HG03558 (cell line): ENCODE measurements at regions not wholly inside any gene's neighbourhood (a gene's known extent, or its start where the extent isn't known, plus 50 kb on each side); places are given as distances from the start of the nearest gene placed in this dataset.

Experiments
- ATAC-seq: cut with Tn5 transposase; IDR thresholded peaks from one replicate; pipeline ENCODE4 v1.9.1; 2021; ENCODE audit warnings: moderate number of reproducible peaks; ENCODE audit not compliant: unreplicated experiment; ENCODE audit errors: extremely low read depth

DNA sequence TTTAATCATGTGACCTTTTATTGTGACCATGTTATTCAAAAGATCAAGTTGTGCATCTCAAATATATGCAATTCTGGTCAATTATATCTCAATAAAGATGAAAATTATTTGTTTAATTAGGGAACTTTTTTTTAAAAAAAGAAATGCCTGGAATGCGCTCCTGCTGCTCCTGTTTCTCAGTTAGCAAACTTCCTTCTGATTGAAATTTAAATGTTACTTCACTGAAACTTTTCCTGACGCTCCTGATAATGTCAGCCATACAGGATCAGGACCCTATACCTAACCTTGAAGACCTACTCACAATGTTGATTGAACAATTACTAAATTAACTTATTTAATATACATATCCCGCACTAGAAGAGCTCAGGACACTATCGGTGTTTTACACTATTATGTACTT lies 190.4 kb downstream of the MACC1 start:
- no peak for ATAC-seq

DNA sequence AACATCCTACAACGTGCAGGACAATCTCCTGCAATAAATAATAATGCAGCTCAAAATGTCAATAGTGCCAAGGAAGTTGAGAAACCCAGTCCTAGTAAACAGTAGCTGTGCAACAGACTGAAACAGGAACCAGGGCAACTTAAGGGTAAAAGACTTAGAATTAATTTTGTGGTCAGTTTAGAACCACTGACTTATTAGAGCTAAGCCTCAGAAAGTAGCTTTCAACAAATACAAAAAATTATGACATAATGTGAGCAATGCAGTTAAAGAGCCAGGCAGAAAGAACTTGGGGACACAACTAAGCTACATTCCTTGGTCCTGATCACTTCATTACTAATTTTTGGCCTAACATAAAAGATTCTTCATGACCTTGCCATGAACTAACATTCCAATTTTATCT lies 195.4 kb downstream of the MACC1 start:
- peak; percentile 72 for ATAC-seq

DNA sequence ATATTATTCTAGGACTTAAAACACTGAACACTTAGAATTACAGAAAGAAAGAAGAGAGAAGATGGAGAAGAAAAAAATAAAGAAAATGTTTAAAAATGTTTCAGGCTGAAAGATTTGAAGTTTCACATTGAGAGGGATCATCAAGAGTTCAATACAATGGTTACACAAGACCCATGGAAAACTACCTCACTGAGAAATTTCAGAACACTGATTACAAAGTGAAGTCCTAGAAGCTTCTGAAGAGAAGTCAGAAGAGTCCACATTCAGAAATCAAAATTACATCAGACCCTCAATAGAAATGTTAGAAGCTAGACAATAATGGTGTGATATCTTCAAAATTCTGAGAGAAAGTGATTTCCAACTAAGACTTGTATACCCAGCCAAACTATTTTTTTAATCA lies 196.1 kb downstream of the MACC1 start:
- no peak for ATAC-seq

DNA sequence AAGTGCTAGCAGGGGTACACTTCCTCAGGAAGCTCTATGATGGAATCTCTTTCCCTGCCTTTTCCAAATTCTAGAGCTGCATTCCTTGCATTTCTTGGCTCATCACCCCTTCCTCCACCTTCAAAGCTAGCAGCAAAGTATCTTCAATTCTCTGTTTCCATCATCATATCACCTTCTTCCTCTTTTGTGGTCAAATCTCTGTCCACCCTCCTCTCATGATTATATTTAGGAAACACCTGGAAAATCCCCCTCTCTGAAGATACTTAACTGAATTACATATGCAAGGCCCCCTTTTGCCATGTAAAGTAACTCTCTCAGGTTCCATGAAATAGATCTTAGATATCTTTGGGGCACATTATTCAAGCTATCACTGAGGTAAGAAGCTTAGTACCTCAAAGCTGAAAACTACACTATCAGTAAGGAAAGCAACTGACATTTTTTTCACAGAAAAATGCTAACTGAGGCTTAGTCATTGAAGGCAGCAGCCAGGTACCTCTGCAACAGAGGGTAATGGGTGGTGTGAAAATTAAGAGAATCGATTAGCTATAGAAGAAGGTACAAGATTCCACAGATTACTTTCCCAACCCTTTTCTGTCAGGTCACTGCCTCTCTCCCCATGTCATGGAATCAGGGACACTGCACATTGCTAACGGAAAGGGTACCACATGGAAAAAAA lies 197.3 kb downstream of the MACC1 start:
- peak; percentile 58 for ATAC-seq

DNA sequence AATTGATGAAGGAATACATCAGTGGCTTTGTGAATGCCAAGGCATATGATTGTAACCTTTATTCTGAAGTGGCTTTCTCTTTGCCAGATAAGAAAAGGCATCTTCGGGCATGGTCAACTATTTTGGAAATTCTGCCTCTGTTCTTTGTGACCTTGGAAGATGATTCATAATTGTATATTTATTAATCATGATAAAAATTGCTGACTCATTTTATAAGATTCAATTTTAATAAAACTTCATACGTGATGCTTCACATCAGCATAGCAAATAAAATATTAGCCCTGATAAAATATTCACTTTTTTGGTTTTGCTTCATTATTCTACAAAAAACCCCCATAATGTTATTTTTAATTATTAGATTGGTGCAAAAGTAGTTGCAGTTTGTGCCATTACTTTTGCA lies 200.5 kb downstream of the MACC1 start:
- no peak for ATAC-seq

DNA sequence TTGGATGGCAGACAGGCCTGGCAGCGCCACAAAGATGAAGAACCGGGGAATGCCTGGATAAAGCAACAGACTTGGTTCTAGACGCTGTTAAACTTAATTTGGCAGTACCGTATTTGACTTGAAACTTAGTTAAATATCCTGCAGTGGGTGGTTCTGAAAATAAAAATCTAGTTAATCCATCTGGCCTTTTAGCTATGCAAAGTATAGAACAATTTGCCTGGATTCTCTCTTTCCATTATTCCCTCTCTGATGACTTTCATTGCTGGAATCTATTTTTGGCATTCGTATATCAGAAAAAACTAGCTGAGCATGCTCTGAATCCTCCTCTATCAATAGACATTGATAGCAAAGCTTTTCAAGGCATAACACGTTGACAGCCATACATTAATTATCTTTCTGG lies 203.6 kb downstream of the MACC1 start:
- ATAC-seq: no peak

DNA sequence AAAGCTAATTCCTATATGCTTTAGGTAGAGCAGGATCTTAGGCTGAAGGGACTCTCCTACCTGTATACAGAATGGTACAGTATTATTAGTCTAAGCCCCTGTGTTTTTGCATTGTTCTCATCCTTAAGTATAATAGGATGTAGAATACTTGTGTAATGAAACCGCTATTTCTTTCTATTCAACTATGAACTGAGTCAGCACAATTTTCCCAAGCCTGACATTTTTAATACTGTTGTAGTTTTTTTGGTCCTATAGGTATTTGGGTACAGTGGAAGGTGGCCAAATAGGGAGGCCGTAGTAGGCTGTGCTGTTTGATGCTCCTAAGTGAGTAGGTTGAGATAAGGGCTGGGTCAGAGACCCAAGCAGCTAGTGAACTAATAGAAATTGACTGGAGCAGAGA lies 205.1 kb downstream of the MACC1 start:
- ATAC-seq: no peak

DNA sequence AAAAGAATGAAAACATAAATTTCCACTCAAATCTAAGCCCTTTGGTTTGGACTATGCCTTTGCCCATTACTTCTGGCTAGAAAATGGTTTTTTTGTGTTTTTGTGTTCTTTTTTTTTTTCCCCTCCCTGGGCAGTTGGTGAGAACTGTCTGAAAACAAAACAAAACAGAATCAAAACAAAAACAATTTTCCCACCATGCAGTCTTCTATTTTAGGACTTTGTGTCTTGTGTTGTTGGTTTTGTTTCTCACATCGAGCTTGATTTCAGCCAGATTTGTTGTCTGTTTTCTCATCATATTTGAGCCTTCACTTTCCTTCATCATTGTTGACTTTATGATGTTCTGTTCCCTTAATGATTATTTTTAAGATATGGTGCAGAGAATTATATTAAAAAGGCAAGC lies 206.3 kb downstream of the MACC1 start:
- ATAC-seq: no peak

DNA sequence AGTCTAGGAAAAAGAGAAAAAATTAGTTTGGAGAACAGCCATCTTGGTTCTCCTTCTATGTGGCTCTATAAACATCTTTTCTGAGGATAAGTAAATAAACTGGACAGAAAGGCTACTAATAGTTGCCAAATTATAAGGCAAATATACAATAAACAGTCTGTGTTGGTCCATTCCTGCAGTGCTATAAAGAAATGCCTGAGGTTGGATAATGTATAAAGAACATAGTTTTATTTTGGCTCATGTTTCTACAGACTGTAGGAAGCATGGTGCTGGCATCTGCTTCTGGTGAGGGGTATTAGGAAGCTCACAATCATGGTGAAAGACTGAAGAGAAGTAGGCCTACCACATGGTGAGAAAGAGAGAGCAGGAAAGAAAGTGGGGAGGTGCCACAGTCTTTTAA lies 209.7 kb downstream of the MACC1 start:
- no peak for ATAC-seq

DNA sequence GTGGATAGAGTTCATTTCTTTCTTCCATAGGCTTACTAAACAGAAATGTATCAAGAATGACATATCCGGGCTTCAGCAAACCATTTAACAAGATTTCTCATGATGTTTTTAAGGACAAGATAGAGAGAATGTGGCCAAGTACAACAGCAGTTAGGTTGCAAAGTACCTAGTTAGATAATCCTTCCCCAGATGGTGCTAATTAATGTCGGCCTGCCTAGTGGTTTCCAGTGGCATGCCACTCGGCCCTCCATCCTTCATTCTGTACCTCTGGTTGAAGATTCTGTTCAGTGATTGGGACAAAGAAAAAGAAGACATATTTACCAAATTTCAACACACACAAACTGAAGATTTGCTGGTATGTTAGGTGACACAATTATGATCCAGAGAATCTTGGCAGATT lies 212.1 kb downstream of the MACC1 start:
- ATAC-seq: no peak

DNA sequence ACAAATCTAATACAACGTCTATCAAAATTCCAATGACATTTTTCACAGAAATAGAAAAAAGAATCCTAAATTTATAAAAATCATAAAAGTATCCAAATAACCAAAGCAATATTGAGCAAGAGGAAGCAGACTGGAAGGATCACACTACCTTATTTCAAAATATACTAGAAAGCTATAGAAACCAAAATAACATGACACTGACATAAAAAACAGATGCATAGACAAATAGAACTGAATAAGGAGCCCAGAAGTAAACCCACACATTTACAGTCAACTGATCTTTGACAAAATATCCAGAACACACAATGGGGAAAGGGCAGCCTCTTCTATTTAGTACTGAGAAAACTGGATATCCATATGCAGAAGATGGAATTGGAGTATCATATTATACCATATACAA lies 217.5 kb downstream of the MACC1 start:
- ATAC-seq: no peak

DNA sequence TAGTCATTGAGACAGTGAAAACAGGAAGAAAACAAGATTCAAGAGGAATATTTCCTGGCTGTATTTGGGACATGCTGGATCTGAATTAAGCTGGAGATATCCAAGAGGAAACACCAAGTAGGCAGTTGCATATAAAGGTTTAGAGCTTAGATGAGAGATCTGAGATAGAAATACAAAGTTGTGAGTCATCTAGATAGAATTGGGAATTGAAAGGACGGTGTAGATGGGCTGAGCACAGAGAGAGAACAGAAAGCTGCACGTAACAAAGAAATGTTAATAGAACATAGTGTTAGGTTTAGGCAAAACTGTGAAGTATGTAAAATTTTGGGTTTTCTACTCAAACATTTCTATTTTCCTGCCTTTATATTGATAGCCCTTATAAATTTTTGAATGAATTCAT lies 218.5 kb upstream of the TMEM196 start:
- no peak for ATAC-seq

DNA sequence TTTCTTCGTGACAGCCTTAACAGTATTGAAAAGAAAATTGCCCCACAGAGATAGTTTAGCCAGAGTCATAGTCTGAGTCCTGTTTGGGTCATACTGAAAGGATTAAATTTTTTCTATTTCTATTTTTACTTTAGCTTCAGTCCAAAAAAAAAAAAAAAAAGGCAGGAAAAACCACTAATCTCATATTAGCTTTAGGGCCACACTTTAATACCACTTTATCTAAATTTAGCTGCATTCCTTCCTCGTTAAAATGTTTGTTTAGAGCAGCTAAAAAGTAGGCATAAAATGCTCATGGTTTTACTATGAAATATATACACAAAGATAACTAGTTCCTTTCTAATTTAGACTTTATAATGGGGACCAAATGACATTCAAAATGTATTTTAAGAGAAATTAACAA lies 216.5 kb upstream of the TMEM196 start:
- no peak for ATAC-seq

DNA sequence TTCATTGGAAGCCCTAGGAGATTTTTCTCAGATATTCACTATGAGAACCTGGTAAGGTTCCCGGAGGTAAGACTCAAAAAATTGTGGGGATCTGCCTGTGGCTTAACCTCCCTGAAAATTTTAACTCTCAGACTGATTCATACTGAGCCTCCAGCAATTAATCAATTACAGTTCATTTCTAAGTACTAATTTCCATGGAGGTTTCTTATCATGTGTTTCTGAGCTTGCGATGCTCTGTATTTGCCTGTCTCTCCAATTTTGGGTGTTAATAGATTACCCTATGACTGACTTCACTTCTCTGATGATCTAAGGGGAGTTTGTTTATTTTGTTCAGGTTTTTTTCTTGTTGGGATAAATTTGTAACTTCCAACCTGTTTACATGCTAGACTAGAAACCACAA lies 215.4 kb upstream of the TMEM196 start:
- no peak for ATAC-seq

DNA sequence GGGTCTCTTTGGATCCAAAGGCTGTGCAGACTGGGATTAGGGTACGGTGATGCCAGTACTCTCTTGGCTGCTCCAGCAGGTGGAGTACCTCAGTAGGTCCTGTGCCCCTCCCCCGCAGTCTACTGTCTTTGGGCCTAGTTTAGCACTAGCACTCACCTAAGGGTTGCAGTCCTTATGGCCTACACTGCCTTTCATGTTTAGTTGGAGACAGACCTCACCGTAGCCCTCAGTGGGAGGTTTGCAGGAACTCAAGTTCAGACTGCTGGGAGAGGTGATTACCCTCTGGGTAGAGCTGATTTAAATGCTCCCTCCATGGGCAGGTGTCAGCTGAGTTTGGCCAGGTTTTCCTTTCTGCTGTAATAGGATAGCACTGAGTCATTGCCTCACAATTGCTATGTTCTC lies 210.8 kb upstream of the TMEM196 start:
- no peak for ATAC-seq

DNA sequence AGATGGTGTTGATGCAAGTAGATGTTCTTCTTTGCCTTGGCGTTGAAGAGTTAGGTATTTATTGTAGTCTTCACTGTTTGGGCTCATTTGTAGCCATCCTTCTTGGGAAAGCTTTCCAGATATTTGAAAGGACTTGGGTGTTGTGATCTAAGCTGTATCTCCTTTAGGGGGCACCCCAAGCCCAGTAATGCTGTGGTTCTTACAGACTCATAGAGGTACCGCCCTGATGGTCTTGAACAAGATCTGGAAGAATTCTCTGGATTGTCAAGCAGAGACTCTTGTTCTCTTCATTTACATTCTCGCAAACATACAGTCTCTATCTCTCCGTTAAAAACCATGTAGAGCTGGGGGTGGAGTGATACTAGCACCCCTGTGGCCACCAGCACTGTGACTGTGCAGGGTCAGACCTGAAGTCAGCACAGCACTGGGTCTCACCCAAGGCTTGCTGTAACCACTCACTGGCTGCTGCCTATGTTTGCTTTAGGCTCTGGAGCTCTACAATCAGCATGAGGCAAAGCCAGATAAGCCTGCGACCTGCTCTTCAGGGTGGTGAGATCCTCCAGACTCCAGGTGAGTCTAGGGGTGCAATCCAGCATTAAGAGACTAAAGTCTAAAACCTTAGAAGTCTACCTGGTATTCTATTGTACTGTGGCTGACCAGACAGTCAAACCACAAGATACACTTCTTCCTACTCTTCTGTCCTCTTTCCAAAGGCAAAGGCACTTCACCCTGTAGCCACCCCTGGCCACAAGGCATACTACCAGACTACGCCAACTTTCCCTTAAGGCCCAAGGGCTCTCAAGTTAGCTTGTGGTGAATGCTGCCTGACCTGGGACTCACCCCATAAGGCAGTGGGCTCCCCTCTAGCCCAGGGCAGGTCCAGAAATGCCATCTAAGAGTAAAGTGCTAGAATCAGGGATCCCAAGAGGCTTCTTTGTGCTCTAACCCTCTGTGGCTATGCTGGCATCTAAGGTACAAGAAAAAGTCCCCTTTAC lies 209.7 kb upstream of the TMEM196 start:
- ATAC-seq: no peak

DNA sequence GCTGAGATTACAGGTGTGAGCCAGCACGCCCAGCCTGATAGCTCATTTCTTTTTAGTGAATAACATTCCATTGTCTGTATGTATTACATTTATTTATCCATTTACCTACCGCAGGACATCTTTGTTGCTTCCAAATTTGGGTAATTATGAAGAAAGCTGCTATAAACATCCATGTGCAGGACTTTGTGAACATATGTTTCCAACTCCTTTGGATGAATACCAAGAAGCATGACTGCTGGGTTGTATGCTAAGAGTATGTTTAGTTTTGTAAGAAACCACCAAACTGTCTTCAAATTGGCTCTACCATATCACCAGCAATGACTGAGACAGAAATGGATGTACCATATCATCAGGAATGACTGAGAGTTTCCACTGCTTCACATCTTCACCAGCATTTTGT lies 200.2 kb upstream of the TMEM196 start:
- ATAC-seq: no peak

DNA sequence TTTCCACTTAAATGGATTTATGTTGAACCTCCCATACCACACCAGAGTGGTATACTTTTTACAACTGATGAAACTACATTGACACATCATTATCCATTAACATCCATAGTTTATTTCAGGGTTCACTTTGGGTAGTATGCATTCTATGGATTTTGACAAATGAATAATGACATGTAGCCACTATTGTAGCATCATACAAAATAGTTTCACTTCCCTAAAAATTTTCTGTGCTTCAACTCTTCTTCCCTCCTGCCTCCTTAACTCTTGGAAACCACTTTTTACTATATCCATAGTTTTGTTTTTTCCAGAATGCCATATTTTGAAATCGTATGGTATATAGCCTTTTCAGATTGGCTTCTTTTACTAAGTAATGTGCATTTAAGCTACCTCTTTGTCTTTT lies 199.5 kb upstream of the TMEM196 start:
- ATAC-seq: no peak

DNA sequence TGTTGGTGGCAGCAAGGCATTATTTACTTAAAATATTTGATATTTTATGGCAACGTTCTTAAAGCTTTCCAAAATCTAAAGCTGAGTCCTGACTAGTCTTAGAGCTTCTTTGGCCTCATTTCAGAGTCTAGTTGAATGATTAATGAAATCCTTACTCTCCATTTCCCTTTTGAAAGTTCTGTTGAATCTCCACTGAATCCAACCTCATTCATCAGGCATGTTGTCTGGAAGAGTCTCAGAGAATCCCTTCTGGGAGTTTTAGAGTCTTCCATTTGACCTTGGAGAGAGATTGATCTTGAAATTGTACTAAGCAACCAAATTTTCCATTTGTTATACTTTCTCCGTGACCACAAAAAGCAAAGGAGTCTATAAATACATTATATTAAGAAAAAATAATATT lies 198.5 kb upstream of the TMEM196 start:
- ATAC-seq: no peak

DNA sequence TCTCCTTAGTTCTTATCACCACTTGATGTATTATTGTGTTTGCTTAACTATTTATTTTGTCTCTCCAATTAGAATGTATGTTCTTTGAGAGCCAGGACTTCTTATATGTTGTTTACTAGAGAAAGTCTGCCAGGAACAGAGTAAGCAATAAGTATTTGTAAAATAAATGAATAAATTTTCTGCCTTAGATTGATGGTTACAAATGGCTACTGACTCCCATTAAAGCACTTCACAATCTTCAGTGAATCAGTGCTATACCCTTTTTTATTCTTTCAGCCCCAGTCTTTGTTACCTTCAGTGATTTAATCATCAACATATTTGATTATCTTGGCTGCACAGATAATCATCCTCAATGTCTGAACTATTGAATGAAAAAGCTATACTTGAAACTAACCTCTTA lies 197.1 kb upstream of the TMEM196 start:
- ATAC-seq: no peak

DNA sequence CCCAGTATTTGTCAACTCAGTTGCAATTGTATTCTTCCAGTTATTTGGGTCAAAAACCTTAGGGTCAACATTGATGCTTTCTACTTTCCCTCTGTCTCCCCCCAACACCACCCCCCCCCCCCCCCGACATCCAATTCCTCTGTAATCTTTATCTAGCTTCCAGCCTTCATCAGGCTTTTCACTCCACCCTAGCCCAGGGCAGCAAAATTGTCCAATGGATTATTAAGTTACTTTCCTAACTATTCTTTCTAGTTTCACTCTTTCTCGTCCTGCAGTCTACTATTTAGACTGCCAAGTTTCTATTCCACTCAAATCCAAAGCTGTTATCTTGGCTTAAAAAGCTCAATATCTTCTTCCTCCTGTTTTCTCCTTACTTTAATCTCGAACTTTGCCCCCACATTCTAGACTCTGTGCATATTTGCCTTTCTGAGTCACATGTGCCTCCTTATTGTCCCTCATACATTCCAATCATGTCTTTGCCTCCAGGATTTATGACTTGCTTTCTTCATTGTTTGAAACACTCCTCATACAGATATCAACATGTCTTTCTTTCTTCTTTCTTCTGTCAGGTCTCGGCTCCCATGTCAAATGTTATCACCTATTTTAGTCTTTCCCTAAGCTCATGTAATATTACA lies 196.6 kb upstream of the TMEM196 start:
- no peak for ATAC-seq
